ENCODE measurements at regions not wholly inside any gene's neighbourhood (a gene's known extent, or its start where the extent isn't known, plus 50 kb on each side); places are given as distances from the start of the nearest gene placed in this dataset.
A peak's percentile ranks its signal among the peaks of the same experiment; 100 is the strongest.
"Not testable (repeated sequence)": the region's sequence is repeated elsewhere in the genome, so short reads cannot be mapped to it uniquely, and the experiment has no call there.

DNA sequence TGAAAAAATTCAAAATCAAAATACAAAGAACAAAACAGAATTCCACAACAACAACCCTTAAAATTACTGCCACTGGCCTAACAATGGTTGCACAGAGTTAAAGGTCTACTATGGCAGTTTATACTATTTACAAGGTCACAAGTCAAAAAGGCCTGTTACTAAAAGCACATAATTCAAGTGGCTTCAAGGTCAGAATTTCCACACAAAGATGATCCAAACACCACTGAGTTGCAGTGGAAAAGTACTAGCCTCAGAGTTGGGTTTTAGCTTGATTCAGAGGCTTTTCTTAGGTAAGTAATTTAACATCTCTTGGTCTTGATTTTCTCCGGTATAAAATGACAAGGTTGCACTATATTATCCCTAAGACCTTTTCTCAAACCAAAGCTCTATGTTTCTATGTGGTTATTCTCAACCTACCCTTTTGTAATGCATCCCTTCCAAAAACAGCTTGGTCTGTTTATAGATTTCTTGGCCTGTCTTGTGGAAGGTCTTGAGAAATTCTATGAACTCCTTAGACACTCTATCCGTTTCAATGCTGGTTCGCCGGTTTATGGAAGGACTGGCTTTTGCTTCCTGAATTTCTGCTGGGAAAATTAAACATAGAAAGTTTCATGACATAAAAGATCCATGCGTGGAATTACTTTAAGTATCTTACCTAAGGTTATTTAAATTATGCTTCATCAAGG lies 69.5 kb downstream of the MDH2 start:
- DNase-seq: not testable (repeated sequence)

DNA sequence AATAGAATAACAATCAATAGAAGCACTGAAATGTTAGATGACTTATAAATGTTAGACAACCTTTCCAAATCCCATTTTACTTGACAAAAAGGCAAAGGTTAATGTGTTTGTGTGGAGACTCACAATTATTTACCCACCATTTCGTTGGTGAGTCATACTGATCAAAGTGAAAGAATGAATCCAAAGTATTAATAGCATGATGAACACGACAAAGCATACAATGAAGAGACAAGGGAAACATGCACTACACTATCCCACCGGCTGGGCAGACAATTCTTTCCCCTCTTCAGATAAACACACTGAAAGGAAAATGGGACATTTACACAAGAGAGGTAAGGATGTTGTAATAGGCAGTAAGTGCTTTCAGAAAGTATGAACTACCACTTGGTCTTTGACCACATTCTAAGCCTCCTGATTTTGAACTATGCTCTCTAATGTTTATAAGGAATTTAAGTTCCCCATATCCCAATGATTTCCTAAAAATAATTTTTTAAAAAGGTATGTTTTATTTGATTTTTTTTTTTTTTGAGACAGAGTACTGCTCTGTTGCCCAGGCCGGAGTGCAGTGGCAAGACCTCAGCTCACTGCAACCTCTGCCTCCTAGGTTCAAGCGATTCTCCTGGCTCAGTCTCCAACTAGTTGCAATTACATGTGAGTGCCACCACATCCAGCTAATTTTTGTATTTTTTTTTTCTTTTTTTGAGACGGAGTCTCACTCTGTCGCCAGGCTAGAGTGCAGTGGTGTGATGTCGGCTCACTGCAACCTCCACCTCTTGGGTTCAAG lies 70.5 kb downstream of the MDH2 start:
- not testable (repeated sequence) for DNase-seq

DNA sequence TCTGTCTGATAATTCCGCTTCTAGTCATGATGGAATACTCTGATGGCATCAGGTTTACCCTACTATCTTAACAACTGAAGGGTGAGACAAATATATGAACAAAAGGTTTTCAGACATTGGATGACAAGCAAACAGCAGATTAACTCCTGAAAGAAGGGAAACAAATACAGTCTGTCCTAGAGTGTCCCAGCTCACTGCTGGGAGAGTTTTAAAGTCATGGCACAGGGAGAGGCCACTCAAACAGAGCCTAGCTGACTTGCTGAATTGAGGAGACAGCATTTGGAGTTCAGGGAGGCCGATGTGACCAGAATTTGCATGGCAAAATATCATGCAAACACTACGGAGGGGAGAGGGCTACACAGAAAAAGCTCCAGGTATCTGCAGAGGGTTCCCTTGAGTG lies 73.1 kb downstream of the MDH2 start:
- no peak for DNase-seq

DNA sequence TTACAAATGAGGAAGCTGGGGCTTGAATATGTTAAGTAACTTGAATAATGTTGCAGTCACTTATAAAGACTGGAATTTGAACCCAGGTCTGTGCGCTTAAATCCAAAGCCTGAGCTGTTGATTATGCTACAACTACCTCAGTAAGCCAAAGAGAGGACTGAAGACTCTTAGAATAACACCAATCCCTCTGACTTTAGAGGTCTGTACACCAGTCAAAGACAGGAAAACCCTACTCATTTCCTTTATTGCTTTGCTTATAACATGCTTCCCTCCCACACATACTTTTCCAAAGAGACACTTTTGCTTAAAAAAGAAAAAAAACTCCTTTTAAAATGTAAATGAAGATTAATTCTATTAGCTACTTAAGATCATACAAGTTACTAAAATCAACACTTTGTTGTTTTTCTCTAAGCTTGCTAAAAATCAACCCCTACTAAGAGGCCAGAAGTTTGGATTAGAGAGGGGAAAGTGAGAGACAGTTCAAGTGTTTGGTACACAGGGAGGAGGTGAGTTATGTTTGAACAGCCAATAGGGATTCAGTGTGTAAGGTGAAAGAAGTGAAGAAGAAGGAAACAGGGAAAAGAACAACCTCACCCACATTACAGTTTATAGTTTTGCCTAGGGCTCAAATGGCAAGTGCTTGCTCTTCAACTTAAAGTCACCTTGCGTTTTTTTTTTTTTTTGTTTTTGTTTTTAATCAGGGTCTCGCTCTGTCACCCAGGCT lies 74.8 kb downstream of the MDH2 start:
- DNase-seq: no peak

DNA sequence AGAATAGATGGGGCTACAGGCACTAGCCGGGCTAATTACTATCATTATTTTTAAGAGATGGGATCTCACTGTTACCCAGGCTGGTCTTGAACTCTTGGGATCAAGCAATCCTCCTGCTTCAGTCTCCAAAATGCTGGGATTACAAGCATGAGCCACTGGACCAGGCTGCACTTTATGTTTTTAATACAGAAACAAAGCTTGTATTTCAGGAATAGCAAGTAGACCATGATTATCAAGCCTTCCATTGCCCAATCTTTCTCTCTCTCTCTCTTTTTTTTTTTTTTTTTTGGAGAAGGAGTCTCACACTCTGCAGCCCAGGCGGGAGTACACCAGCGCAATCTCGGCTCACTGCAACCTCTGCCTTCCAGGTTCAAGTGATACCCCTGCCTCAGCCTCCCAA lies 75.4 kb downstream of the MDH2 start:
- DNase-seq: no peak

DNA sequence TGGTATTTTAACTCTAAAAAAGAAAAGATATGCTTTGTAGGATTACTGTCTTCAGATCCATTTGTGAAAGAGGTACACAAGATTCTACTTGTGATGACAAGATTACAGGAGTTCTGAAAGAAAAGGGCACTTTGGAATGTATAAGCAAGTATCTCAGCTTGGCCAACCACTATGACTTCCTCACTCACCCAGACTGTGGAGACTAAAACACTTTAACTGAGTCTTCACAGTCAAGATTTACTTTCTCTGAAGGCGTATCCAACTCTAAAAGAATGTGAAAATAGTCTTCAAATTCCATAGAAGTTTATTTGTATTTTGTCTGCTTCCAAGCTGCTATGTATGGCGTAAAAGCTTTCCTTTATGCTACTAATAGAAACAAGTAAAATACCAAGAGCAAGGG lies 76.1 kb upstream of the SRRM3 start:
- no peak for DNase-seq

DNA sequence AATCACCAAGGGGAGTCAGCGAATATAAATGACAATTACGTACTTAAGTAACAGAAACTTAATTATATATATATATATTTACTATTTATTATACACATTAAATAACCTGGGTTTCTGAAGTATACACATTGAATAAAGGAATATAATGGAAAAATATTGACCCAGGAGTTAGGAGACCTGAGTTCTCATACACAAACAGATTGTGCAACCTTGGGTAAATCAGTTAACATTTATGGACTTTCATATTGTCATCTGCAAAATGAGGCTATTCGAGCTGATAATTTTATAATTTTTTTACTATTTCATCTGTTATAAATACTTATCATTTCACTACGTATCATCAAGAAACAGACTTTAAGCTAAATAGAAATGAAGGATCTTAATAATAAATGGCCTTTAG lies 75.1 kb upstream of the SRRM3 start:
- no peak for DNase-seq

DNA sequence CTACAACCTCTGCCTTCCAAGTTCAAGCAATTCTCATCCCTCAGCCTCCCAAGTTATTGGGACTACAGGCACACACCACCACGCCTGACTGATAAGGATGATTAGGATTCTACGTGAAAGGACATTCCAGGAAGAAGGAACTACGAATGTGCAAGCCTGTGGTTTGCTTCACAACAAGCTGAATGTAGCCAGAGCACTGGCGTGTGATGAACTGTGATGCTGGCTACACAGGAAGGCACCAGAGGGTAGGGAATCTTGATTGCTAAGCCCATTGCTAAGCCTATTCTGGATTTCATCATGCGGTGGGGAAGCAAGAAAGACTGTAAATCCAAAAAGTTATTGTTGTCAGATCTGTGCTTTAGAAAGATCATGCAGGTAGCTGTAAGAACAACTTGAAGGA lies 72.3 kb upstream of the SRRM3 start:
- no peak for DNase-seq

DNA sequence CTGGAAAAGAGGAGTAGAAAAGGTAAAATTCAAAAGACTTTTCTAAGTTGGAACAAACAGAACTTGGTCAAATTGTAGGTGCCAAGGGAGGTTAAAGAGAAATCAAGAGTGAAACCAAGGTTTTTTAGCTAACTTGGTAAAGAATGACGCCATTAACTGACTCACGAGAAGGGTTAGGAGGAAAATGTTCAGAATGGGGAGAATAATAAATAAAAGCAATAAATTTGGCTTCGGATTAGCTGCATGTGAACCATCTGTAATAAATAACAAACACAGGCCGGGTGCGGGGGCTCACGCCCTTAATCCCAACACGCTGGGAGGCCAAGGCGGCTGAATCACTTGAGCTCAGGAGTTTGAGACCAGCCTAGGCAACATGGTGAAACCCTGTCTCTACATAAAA lies 71.9 kb upstream of the SRRM3 start:
- DNase-seq: no peak

DNA sequence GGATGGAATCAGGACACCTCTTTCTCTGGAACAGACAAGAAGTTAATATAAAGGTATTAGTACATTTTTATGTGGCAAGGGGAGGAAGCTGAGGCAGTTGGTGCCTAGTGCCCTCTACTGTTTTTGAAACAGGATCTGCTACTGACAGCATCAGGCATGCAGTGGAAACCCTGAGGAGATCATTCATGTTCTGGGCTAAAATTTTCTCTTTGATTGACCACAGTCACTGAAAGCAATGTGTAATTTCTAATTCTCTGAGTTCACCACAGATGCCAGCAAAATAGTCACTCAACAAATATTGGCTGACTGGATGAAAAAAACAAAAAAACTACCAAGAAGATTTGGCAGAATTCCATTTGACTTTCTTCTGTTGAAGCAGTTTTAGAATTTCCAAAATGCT lies 71.0 kb upstream of the SRRM3 start:
- peak; percentile 16 to 17 for DNase-seq

DNA sequence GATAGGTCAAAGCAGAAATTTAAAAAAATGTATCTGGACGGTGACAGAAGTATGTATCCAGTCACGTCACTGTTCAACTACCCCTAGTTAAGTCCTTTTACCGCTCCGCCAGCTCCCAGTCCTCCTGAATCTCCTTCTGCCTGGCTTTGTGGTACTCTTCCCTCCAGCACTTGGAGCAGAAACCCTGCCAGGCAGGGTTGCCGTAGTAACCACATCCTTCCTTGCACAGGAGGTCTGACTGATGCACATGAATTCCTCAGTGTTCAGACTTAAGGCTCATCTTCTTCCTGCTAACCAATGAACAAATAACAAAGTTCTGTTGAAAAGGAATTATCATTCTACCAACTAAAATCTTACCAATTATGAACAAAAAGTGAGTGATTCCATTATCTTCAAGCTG lies 69.8 kb upstream of the SRRM3 start:
- not testable (repeated sequence) for DNase-seq

DNA sequence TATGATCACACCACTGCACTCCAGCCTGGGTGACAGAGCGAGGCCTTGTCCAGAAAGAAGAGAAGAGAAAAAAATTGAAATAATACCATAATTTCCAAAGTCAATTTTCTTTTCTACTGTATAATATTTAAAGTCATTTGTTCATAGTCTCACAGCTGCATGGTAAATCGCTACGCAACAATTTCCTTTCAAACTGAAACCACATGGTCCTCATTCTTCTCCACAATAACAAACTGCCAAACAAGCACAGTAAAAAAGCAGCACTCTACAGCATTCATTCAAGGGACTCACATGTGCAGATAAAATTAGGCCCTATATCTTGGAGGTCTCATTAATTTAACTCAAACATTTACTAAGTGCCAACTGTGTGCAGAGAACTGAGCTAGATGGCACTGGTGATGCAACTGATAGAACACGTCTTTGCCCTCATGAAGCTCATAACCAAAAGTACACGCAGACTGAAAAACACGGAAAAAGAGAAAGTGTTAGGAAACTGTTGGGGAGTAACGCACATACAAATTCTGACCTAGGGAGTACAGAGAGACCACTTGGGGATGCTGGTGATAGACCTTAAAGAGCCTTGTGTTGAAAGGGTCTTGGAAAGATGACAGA lies 68.4 kb upstream of the SRRM3 start:
- no peak for DNase-seq

DNA sequence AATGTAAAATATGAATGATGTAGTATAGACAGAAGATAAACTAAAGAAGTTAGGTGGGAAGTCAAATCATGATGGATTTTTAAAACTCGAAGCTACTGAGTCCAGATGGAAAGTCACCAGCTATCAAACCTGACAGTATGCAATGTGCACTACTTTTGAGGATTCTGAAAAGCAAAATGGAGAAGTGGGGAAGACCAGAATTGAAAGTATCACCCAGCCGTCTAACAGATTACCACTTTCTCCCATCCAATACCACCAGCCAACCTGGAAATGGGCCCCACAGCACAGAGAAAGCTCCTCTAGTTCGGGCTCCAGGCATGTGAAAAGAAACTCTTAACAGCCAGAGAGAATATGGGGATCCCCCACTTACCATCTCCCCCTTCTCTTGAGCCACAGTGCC lies 67.9 kb upstream of the SRRM3 start:
- no peak for DNase-seq

DNA sequence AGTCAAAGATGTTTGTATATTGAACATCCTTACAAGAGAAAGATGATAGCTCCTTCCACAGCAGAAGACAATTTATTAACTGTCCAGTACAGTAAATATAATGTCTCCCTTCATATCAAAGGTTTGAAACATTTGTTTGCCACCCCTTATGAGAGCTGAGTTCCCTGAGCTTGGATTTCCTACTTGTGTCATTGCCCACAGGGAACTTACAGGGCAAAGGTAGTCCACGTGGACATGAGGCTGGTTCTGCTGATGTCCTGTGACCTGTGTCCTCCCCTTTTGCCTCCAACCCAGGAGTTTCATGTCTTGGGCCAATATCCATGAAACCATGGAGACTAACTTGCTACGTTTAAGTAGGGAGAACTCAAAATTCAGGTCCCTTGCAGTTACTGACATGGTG lies 66.4 kb upstream of the SRRM3 start:
- not testable (repeated sequence) for DNase-seq

DNA sequence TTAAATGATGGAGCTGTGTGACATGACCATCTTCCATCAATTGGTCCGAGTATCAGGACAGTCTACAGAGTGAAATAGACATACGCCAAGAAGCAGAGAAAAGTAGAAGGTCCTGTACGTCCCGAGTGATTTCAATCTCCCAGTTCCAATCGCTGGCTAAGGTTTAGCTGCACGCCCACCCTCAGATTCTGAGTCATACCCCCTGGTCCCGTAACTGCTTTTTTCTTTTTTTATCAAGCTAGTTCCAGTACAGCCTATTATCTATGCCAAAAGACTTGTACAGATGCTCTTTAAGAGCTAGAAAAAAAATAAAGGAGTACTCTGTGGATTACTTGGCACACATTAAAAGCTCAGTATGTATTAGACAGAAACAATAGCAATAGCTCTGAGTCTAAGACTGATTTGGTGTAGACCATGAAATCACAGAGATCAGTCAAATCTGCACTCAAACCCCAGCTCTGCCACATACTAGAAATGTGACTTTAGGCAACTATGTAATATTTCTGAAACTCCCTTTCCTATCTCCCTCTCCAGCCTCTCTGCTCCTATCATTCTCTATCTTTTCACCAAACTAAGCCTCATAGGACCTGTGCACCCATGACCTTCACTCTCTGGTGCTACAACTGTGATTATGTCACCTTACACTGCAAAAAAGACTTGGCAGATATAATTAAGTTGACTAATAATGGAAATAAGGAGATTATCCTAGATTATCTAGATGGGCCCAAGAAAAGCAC lies 63.0 kb upstream of the SRRM3 start:
- DNase-seq: not testable (repeated sequence)

DNA sequence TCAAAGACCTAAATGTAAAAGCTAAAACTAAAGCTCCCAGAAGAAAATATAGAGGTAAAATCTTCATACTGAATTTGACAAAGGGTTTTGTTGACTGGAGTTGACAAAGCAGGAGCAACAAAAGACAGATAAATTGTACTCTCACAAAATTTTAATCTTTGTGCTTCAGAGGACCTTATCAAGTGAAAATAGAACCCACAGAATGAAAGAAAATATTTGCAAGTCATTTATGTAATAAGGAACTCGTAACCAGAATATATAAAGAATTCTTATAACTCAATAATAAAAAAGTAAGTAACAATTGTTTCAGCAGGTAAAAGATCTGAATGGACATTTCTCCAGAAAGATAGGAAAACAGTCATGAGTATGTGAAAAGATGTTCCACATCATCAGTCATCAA lies 62.0 kb upstream of the SRRM3 start:
- DNase-seq: no peak

DNA sequence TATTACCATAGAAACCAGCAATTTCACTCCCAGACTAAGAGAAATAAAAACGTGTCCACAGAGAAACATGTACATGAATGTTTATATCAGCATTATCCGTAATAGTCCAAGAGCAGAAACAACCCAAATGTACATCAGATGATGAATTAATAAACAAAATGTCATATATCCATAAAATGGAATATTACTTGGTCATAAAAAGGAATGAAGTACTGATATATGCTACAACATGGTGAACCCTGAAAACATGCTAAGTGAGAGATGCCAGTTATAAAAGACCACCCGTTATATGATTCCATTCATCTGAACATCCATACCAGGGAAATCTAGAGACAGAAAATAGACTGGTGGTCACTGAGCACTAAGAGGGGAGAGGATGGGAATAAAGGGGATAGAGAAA lies 61.4 kb upstream of the SRRM3 start:
- DNase-seq: not testable (repeated sequence)

DNA sequence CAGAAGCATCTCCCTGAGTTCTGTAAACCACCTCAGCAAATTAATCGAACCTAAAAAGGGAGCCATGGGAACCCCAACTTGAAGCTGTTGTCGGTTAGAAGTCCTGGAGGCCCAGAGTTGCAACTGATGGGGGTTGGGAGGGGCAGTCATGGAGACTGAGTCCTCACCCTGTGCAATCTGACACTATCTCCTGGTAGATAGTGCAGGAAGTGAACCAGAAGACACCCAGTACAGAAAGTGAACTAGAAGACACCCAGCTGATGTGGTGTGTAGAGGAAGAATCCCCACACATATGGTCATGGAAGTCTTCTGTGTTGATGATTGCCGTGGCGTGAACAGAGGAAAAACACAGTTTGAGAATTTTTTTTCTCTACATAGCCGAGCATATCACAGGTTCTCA lies 58.8 kb upstream of the SRRM3 start:
- no peak for DNase-seq

DNA sequence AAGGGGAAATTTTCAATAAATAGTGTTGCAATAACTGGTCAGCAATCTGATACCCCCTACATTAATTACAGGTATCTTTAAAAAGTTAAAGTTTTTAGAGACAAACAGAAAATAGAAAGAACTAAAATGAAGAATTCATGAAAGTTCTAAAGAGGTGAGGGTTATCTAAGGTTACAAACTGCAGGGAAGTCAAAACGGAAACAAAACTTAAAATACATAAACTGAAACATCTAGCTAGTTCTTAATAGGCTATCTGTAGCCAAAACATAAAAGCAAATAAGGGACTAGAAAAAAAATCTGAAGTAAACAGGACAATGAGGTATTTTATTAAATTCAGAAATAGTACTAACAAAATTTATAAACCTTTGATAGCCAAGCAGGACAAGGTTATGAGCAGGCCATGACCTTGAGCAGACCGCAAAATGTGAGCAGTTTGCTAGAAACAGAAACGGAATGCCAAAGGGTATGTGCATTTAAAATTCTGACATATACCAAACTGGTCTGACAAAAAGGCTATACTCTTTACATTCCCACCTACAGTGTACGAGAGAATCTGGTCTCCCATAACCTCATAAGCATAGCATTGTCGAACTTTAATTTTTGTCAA lies 56.9 kb upstream of the SRRM3 start:
- DNase-seq: not testable (repeated sequence)

DNA sequence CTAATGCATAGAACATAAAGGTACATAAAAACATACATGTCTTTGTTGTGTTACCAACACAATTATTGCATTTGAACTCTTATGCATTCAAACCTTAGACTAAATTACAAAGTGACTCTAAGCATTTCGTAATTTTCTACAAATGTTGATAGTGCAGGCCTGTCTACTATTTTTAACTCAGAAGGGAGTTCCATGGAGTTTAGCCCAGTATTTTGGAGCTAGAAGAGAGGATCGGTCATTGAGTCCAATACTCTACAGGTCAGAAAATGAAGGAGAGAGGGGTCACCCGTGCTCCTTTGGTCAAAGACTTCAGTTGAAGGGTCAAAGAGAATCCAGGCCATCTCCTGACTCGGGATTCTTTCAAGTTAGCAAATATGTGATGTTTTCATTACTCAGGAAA lies 55.3 kb upstream of the SRRM3 start:
- DNase-seq: no peak

DNA sequence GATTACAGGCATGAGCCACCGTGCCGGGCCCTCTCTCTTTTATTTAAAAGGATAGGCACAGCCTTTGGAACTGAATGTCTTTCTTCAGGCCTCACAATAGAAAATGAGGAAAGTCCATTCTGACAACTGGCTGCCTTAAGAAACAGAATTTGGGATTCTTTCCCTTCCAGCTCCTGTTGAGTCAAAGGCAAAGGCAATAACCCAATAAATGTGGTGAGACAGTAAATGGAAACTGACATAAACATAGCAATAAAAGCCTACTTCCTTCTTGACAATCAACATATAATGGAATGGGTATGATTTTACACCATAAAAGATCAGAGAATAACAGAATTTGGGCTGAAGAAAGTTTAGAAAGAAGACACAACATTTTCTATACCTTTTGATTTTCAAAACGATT lies 52.7 kb upstream of the SRRM3 start:
- not testable (repeated sequence) for DNase-seq
